HUES64 (cell line): ENCODE measurements at regions not wholly inside any gene's neighbourhood (a gene's known extent, or its start where the extent isn't known, plus 50 kb on each side); places are given as distances from the start of the nearest gene placed in this dataset.
"Not testable (repeated sequence)": the region's sequence is repeated elsewhere in the genome, so short reads cannot be mapped to it uniquely, and the experiment has no call there.

Source experiments
- H3K27ac ChIP-seq: 2 replicates; pipeline ENCODE4 v1.7.0; 2013; ENCODE audit warnings: low read depth, low read length, inconsistent platforms
- H3K27me3 ChIP-seq: 2 replicates; pipeline ENCODE4 v1.6.1; 2013; ENCODE audit warnings: mild to moderate bottlenecking, low read length; ENCODE audit not compliant: insufficient read depth
- H3K36me3 ChIP-seq: 2 replicates; pipeline ENCODE4 v1.6.1; 2013; ENCODE audit warnings: mild to moderate bottlenecking, low read length; ENCODE audit not compliant: insufficient read depth
- H3K4me1 ChIP-seq: 2 replicates; pipeline ENCODE4 v1.6.1; 2013; ENCODE audit warnings: mild to moderate bottlenecking, low read length, moderate library complexity; ENCODE audit not compliant: insufficient read depth
- H3K4me3 ChIP-seq: 2 replicates; pipeline ENCODE4 v1.5.1; 2013; ENCODE audit warnings: mild to moderate bottlenecking, low read length, moderate library complexity
- H3K9ac ChIP-seq: 2 replicates; pipeline ENCODE4 v1.6.1; 2013; ENCODE audit warnings: mild to moderate bottlenecking, low read depth, low read length
- H3K9me3 ChIP-seq: 2 replicates; pipeline ENCODE4 v1.6.1; 2013; ENCODE audit warnings: low read depth, low read length; ENCODE audit not compliant: insufficient read depth
- WGBS: fragments of 150-250, 120-280 bp; methylation state at CpG from one replicate; pipeline ENCODE4 v1.1.7; 2013; ENCODE audit warnings: missing lambda C conversion rate; 5-methylcytosine and 5-hydroxymethylcytosine counted together

DNA sequence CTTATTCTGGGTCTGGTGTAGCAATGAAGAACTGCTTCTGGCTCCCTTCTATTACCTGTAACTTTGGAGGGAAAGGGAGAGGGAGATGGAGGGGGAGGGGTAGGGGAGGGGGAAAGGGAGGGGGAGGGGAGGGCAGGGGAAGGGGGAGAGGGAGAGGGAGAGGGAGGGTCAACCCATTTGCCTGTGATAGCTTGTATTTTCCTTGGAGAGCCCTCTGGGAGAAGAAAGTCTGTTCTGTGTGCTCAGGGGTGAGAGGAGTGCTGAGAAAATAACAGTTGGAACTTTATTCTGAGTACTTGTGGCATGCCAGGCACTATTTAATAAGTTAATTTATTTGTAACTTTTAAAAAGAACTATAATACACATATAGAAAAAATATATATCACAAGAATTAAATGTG is 70.7 kb upstream of the TSPAN2 start:
- H3K27me3 ChIP-seq: no peaks in the 10 kb centered on the region
- H3K9ac ChIP-seq: no peak overlapping the region
- H3K27ac ChIP-seq: no peak overlapping the region

DNA sequence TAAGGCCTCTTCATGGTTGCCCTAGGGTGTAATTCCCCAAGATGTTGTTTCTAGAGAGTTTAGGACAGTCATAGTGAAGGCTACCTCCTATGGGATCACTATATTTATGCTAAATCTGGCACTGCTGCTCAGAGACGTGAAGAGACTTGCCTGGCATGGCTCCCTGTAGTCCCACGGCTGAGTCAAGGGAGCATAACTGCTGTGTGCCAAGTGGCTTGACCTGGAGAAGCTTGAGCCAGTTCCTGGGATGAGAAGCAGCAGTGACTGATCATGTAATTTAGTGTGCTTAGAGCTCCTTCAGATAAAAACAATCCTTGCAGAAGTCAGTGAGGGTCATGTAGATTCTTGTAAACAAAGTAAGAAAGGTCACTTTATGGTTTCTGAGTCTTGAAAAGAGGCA is 68.9 kb upstream of the TSPAN2 start:
- no peak overlapping the region for H3K9ac ChIP-seq
- H3K27ac ChIP-seq: no peak overlapping the region
- no peaks in the 10 kb centered on the region for H3K27me3 ChIP-seq
- no peaks in the 10 kb centered on the region for H3K36me3 ChIP-seq
- 87% methylated on average over 2 of the region's 2 CpGs for WGBS
- H3K4me3 ChIP-seq: no peak overlapping the region
- no peaks in the 10 kb centered on the region for H3K9me3 ChIP-seq
- no peaks in the 10 kb centered on the region for H3K4me1 ChIP-seq

More for the DNA sequence above, 70.7 kb upstream of the TSPAN2 start:
- Histone ChIP-seq H3K4me1 (no peaks in the 10 kb centered on the region), H3K9me3 (no peaks in the 10 kb centered on the region), H3K36me3 (no peaks in the 10 kb centered on the region), H3K4me3 (no peak overlapping the region)

DNA sequence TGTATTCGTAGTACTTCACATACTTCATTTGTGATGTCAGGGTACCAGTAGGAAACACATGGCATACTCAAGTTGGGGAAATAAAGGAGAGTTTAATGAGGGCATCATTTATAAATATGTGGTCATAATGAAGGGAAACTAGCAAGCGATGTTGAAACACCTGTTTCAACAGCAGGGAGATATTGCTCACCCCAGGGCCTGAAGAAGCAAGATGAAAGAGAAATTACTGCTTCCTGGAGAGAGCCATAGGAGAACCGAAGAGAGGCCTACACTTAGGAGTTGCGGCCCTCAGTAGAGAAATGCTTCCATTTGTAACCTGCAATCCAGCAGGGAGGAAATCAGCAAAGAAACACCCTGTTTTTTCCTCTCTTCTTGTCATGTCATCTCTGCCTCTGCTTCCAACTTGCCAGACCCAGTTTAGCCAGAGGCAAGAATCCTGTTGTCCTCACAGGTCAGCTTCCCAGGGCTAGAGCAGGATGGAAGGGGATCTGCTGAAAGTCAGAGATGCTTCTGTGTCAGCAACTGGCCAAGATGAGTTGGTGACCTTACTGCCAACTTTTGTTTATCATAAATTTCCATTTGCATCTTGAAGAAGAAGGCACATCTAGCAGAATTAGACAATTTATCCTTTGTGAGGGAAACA is 67.6 kb upstream of the TSPAN2 start:
- 94% methylated on average over 4 of the region's 4 CpGs for WGBS
- no peaks in the 10 kb centered on the region for H3K27me3 ChIP-seq

DNA sequence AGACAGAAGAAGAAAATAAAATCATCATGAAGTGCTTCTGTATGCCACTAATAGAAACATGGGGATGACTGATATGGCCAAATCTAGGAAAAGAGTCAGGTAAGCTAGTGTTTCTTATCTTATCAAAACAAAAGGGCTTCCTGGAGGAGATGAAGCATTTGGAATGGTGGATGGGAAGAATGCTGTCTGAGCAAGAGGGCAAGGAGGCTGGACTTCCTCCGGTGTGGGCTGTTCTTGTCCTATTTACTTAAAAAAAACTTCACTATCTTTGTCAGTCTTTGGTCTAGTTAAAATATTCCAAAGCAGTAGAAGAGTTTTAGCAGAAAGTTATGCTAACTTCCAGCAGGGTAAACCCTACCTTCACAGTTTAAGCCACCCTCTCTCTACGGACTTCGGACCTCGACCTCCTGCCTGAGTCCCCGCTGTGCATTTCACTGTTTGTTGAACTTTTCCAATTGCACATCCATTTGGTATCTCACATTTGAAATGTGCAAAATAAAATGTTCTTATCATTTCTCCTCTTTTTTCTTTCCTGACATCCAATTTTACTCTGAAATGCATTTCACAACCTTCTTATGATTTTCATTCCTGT is 64.8 kb upstream of the TSPAN2 start:
- Histone ChIP-seq H3K9me3 (no peaks in the 10 kb centered on the region), H3K27ac (no peak overlapping the region), H3K4me3 (no peak overlapping the region), H3K4me1 (no peaks in the 10 kb centered on the region), H3K36me3 (no peaks in the 10 kb centered on the region), H3K9ac (no peak overlapping the region), H3K27me3 (no peaks in the 10 kb centered on the region)
- 94% methylated on average over 4 of the region's 5 CpGs for WGBS

More for the DNA sequence above, 67.6 kb upstream of the TSPAN2 start:
- H3K9ac ChIP-seq: no peak overlapping the region
- no peaks in the 10 kb centered on the region for H3K36me3 ChIP-seq
- no peak overlapping the region for H3K4me3 ChIP-seq
- H3K9me3 ChIP-seq: no peaks in the 10 kb centered on the region
- H3K4me1 ChIP-seq: no peaks in the 10 kb centered on the region
- no peak overlapping the region for H3K27ac ChIP-seq

DNA sequence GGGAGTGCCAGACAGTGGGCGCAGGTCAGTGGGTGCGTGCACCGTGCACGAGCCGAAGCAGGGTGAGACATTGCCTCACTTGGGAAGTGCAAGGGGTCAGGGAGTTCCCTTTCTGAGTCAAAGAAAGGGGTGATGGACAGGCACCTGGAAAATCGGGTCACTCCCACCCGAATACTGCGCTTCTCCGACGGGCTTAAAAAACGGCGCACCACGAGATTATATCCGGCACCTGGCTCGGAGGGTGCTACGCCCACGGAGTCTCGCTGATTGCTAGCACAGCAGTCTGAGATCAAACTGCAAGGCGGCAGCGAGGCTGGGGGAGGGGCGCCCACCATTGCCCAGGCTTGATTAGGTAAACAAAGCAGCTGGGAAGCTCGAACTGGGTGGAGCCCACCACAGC is 58.6 kb upstream of the TSPAN2 start:
- WGBS: 2% methylated on average over 18 of the region's 22 CpGs
- H3K27ac ChIP-seq, H3K9me3 ChIP-seq, H3K27me3 ChIP-seq, H3K36me3 ChIP-seq, H3K4me1 ChIP-seq: not testable (repeated sequence)
- Histone ChIP-seq H3K4me3 (peak overlapping the region; percentile 61), H3K9ac (peak overlapping the region; percentile 58)

DNA sequence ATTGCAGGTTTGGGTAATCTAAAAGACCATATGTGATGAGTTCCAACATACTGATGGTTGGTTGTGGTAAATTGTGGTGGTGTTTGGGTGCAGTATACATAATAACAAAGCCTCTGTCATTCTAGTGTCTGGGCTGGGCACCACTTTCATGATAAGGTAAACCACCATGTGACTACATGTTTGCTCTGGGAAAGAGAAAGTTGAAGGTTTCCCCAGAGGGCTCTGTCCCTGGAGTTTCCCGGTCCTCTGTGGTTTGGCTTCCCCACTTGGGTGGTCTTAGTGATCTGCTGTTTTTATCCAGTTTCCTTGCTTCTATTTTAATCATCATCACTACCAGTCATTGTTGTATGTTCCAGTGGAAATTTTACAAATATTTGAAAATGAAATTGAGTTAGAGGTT is 55.9 kb upstream of the TSPAN2 start:
- Histone ChIP-seq H3K4me1 (no peaks in the 10 kb centered on the region), H3K27me3 (no peaks in the 10 kb centered on the region), H3K9ac (no peak overlapping the region), H3K27ac (no peak overlapping the region), H3K4me3 (no peak overlapping the region), H3K36me3 (no peaks in the 10 kb centered on the region), H3K9me3 (no peaks in the 10 kb centered on the region)
- 87% methylated on average over 1 of the region's 1 CpG for WGBS

DNA sequence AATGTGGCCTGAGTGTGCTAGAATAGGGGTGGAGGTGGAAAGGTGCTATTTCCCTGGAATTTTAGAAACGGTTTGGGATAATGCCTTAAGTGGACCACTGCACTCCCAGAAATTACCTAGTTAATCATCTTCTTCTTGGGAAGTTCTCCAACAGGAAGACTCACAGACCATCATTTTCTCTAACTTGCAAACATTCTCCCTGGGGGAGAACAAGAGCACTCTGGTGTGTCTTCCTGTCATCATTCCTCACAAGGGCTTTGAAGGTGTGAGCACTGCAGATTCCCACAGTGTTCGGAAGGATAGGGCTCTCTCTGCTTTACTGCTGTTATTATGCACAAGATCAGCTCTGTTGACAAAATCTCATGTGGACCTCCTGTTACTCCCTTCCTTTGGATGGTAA is 54.9 kb upstream of the TSPAN2 start:
- Histone ChIP-seq H3K9ac (no peak overlapping the region), H3K27ac (no peak overlapping the region), H3K9me3 (no peaks in the 10 kb centered on the region), H3K4me3 (no peak overlapping the region), H3K4me1 (no peaks in the 10 kb centered on the region), H3K36me3 (no peaks in the 10 kb centered on the region), H3K27me3 (no peaks in the 10 kb centered on the region)
- WGBS: 83% methylated on average over 2 of the region's 2 CpGs

DNA sequence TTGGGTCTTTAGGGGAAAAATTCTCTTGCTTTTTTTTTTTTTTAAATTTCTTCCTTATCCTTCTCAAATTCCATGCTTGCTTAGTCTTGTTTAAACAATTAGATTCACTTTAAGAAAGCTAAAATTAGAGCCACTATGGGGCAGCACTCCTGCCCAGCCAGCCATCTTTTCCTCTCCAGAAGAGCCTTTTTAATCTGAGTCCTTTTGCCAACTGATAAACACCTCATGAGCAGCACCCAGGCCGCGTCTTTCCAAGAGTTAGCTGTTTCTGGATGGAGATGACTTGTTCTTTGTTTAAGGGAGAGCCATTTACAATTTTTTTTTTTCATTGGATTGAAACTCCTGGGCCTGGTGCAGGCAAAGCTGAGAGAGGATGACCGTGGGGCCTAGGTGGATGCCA is 53.3 kb upstream of the TSPAN2 start:
- WGBS: 98% methylated on average over 3 of the region's 3 CpGs
- H3K27ac ChIP-seq: no peak overlapping the region

DNA sequence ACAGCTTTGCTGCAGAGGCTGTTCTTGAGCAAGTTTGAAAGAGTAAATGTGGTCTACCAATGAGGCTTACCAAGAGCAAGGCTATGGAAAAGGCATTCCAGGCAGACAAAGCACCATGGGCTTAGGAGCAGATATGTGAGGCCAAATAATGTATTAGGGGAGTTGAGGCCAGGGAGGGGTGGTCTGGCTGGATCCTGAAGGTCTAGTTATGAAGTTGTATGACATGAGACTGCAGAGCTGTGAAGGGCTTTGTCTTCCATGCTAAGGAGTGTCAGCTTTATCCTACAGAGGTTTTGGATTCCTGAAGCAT is 51.8 kb upstream of the TSPAN2 start:
- no peaks in the 10 kb centered on the region for H3K36me3 ChIP-seq

More for the DNA sequence above, 53.3 kb upstream of the TSPAN2 start:
- Histone ChIP-seq H3K4me3 (no peak overlapping the region), H3K4me1 (no peaks in the 10 kb centered on the region), H3K27me3 (no peaks in the 10 kb centered on the region), H3K9ac (no peak overlapping the region), H3K36me3 (no peaks in the 10 kb centered on the region), H3K9me3 (no peaks in the 10 kb centered on the region)

DNA sequence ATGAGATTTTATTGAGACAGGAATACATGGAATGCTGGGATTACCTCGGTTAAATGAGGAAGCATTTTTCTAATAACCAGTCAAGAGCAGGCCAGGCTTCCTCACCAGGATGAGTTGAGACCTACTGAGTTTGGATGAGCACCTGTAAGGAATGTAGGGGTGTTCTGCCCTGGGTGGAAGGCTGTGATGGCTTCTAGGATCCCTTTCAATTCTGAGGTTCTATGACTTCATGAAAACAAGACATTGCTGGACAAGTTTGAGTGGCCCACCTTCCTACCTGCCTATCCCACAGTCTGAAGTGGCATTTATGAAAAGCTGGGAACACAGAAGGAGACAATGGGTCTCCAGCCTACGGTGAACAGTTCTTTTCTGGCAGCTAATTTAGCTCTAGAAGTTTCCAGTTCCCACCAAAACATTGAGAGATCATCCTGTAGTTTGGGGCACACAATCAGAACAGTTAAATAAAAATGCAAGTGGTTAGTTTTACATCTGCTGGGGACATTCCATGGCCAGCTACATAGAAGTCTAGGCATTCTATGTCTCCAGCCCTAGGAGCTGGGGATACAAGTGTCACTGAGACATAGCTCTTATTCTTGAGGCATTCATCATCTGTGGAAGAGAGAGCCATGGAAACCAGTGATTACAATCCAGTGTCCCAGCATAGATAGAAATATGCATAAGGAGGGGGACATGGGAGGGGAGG is 51.3 kb upstream of the TSPAN2 start:
- no peak overlapping the region for H3K27ac ChIP-seq
- H3K9ac ChIP-seq: no peak overlapping the region
- H3K9me3 ChIP-seq: no peaks in the 10 kb centered on the region
- H3K4me3 ChIP-seq: no peak overlapping the region
- H3K36me3 ChIP-seq: no peaks in the 10 kb centered on the region
- H3K4me1 ChIP-seq: no peaks in the 10 kb centered on the region
- H3K27me3 ChIP-seq: no peaks in the 10 kb centered on the region
- 92% methylated on average over 2 of the region's 2 CpGs for WGBS

More for the DNA sequence above, 51.8 kb upstream of the TSPAN2 start:
- H3K4me1 ChIP-seq: no peaks in the 10 kb centered on the region
- H3K27ac ChIP-seq: no peak overlapping the region
- H3K9me3 ChIP-seq: no peaks in the 10 kb centered on the region
- no peak overlapping the region for H3K9ac ChIP-seq
- H3K4me3 ChIP-seq: no peak overlapping the region
- H3K27me3 ChIP-seq: no peaks in the 10 kb centered on the region

DNA sequence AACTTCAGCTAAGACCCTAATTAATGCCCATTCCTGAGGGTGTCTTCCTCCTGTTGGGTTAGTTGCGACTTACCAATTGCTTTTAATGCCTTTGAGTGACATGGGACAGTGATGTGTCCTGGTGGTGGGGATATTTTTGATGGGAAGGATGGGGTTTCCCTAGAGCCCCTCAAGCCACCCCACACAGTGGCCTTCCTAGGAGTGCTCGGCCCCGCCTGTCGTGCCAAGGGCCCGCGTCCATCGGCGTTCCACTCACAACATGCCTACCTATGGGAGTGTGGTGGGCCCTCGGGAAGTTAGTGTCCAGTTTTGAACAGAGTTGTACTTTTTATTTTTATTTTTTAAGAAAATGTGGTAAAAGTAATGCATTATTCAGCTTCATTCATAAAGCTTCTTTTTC is 50.1 kb upstream of the TSPAN2 start:
- no peak overlapping the region for H3K9ac ChIP-seq

More for the DNA sequence above, 50.1 kb upstream of the TSPAN2 start:
- no peak overlapping the region for H3K27ac ChIP-seq
- no peaks in the 10 kb centered on the region for H3K27me3 ChIP-seq
- H3K4me3 ChIP-seq: no peak overlapping the region
- no peaks in the 10 kb centered on the region for H3K4me1 ChIP-seq
- no peaks in the 10 kb centered on the region for H3K36me3 ChIP-seq
- no peaks in the 10 kb centered on the region for H3K9me3 ChIP-seq
- 96% methylated on average over 8 of the region's 9 CpGs for WGBS
